ENCODE measurements at regions not wholly inside any gene's neighbourhood (a gene's known extent, or its start where the extent isn't known, plus 50 kb on each side); places are given as distances from the start of the nearest gene placed in this dataset.

GRCh38 chr20:54350415-54350814, 125.0 kb upstream of the DOK5 start:
- no peak for TF ChIP-seq ZSCAN30 (CRISPR knock-in tag; IDR thresholded peaks at IDR 0.05)
- TF ChIP-seq MAZ (IDR thresholded peaks at IDR 0.05; ENCODE audit: borderline replicate concordance, low read depth, low read length): no peak
- no peak for TF ChIP-seq MAZ (CRISPR knock-in tag; IDR thresholded peaks at IDR 0.05; ENCODE audit: low read depth)
- no peak for TF ChIP-seq CTCF (CRISPR knock-in tag; IDR thresholded peaks at IDR 0.05)
- no peak for TF ChIP-seq MTERF4 (CRISPR knock-in tag; IDR thresholded peaks at IDR 0.05)
- TF ChIP-seq SP1 (IDR thresholded peaks at IDR 0.05): no peak
- no peak for TF ChIP-seq SP1 (CRISPR knock-in tag; IDR thresholded peaks at IDR 0.05)
- no peak for TF ChIP-seq HMGXB4 (CRISPR knock-in tag; IDR thresholded peaks at IDR 0.05; ENCODE audit: borderline replicate concordance in 1 of 2, low read depth in 1 of 2)
- TF ChIP-seq SMARCC2 (IDR thresholded peaks at IDR 0.05): no peak
